HepG2 (cell line): ENCODE measurements at regions not wholly inside any gene's neighbourhood (a gene's known extent, or its start where the extent isn't known, plus 50 kb on each side); places are given as distances from the start of the nearest gene placed in this dataset.

Source experiments
- HNRNPL ChIP-seq: fragments of 200-400 bp; formaldehyde crosslinking; IDR thresholded peaks from 2 replicates; pipeline ENCODE4 v1.6.1; 2017; ENCODE audit warnings: mild to moderate bottlenecking, low read depth, low read length
- POLR2AphosphoS5 ChIP-seq: IDR thresholded peaks from 2 replicates; pipeline ENCODE4 v1.6.1; 2012; ENCODE audit warnings: low read depth, low read length
- SNRNP70 ChIP-seq: fragments of 200-400 bp; formaldehyde crosslinking; IDR thresholded peaks from 2 replicates; pipeline ENCODE4 v1.6.1; 2017; ENCODE audit warnings: mild to moderate bottlenecking, low read depth, low read length, moderate library complexity
- TAF1 ChIP-seq: sonication (generic); formaldehyde crosslinking; IDR thresholded peaks from 2 replicates; pipeline ENCODE4 v1.4.0; 2020; ENCODE audit warnings: missing genetic modification reagents
- ZFAT ChIP-seq: sonication (generic); formaldehyde crosslinking; conservative IDR thresholded peaks from 2 replicates; pipeline ENCODE4 v1.8.1; 2023; ENCODE audit warnings: missing genetic modification reagents, inconsistent platforms
- TF ChIP-seq, protein P1 (sequence below): sonication (generic); formaldehyde crosslinking; IDR thresholded peaks from 2 replicates; pipeline ENCODE4 v1.4.0; 2020; ENCODE audit warnings: missing genetic modification reagents, mild to moderate bottlenecking, borderline replicate concordance

DNA sequence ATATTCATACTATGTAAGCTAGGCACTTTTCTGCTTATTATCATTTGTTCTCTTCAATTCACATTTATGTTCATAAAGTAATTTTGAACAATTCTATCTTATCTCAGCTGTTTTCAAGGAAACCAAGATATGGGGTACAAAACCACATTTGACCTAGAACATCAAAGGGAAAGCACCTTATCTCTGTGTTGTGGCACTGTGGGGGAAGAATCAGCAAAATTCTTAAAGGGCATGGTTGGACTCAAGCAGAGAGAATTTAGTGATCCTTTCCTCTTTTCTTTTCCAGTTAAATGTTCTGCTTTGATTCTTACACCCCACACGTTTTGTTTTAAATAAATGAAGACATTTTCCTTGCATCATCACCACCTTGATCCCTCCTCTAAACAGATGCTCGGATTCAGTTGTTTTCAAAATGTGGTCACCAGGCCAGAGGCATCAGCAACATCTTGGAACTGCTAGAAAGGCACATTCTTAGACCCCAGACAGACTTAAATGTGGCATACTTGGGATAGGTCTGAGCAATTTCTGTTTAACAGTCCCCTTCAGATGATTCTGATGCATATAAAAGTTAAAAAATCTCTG, 128.4 kb upstream of the TP63 start:
- no peak for TF ChIP-seq ZFAT (CRISPR knock-in tag)
- no peak for TF ChIP-seq HNRNPL
- TF ChIP-seq, protein P1, sequence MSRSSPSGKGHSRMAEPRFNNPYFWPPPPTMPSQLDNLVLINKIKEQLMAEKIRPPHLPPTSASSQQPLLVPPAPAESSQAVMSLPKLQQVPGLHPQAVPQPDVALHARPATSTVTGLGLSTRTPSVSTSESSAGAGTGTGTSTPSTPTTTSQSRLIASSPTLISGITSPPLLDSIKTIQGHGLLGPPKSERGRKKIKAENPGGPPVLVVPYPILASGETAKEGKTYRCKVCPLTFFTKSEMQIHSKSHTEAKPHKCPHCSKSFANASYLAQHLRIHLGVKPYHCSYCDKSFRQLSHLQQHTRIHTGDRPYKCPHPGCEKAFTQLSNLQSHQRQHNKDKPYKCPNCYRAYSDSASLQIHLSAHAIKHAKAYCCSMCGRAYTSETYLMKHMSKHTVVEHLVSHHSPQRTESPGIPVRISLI (CRISPR knock-in tag): no peak
- TF ChIP-seq TAF1 (CRISPR knock-in tag): no peak
- TF ChIP-seq POLR2AphosphoS5: no peak
- no peak for TF ChIP-seq SNRNP70
